Trophoblast cell (in vitro differentiated cells and primary cell): ENCODE measurements at regions not wholly inside any gene's neighbourhood (a gene's known extent, or its start where the extent isn't known, plus 50 kb on each side); places are given as distances from the start of the nearest gene placed in this dataset.

ENCODE experiments used
- DNase-seq, 2 donors: peaks; one replicate each; pipeline ENCODE4 v3.0.0-alpha.2; 2016
- H2AFZ ChIP-seq: 2 replicates; pipeline ENCODE4 v1.6.1; 2013; ENCODE audit warnings: low read length, moderate library complexity, mild to moderate bottlenecking; ENCODE audit not compliant: insufficient read depth, poor library complexity
- H2AK5ac ChIP-seq: 2 replicates; pipeline ENCODE4 v1.6.1; 2013; ENCODE audit warnings: mild to moderate bottlenecking, low read length
- H2BK120ac ChIP-seq: 2 replicates; pipeline ENCODE4 v1.6.1; 2013; ENCODE audit warnings: low read length, mild to moderate bottlenecking, moderate library complexity; ENCODE audit not compliant: insufficient read depth, poor library complexity
- H2BK12ac ChIP-seq: 2 replicates; pipeline ENCODE4 v1.6.1; 2013; ENCODE audit warnings: mild to moderate bottlenecking, low read length, moderate library complexity
- H2BK5ac ChIP-seq: 2 replicates; pipeline ENCODE4 v1.6.1; 2013; ENCODE audit warnings: low read length, low read depth, moderate library complexity, mild to moderate bottlenecking; ENCODE audit not compliant: poor library complexity
- H3K14ac ChIP-seq: 2 replicates; pipeline ENCODE4 v1.6.1; 2013; ENCODE audit warnings: mild to moderate bottlenecking, low read length
- H3K18ac ChIP-seq: 2 replicates; pipeline ENCODE4 v1.6.1; 2013; ENCODE audit warnings: mild to moderate bottlenecking, low read length
- H3K23ac ChIP-seq: 2 replicates; pipeline ENCODE4 v1.6.1; 2013; ENCODE audit warnings: low read length
- H3K27ac ChIP-seq: 2 replicates; pipeline ENCODE4 v1.5.1; 2013; ENCODE audit warnings: low read depth, mild to moderate bottlenecking, inconsistent platforms, low read length, moderate library complexity
- H3K27me3 ChIP-seq: 2 replicates; pipeline ENCODE4 v1.6.1; 2013; ENCODE audit warnings: inconsistent platforms, mild to moderate bottlenecking, low read length, moderate library complexity; ENCODE audit not compliant: insufficient read depth
- H3K36me3 ChIP-seq, 2 experiments: 1 replicate in 1 of 2; 2 replicates in 1 of 2; pipeline ENCODE4 v1.6.1; 2013; ENCODE audit warnings: low read length in 2 of 2, mild to moderate bottlenecking in 2 of 2, moderate library complexity in 1 of 2; ENCODE audit not compliant: insufficient read depth in 2 of 2, control insufficient read depth in 1 of 2
- H3K4ac ChIP-seq: 2 replicates; pipeline ENCODE4 v1.6.1; 2013; ENCODE audit warnings: low read depth, mild to moderate bottlenecking, low read length, moderate library complexity
- H3K4me1 ChIP-seq, 2 experiments: 1 replicate in 1 of 2; 2 replicates in 1 of 2; pipeline ENCODE4 v1.6.1; 2013; ENCODE audit warnings: low read length in 2 of 2, mild to moderate bottlenecking in 2 of 2, moderate library complexity in 1 of 2; ENCODE audit not compliant: insufficient read depth in 2 of 2, control insufficient read depth in 1 of 2
- H3K4me2 ChIP-seq: 2 replicates; pipeline ENCODE4 v1.6.1; 2013; ENCODE audit warnings: inconsistent platforms, mild to moderate bottlenecking, low read length, moderate library complexity
- H3K4me3 ChIP-seq: 2 replicates; pipeline ENCODE4 v1.5.1; 2013; ENCODE audit warnings: mild to moderate bottlenecking, low read depth, low read length, inconsistent platforms
- H3K79me1 ChIP-seq: one replicate; pipeline ENCODE4 v1.6.1; 2013; ENCODE audit warnings: low read length
- H3K79me2 ChIP-seq: 2 replicates; pipeline ENCODE4 v1.6.1; 2013; ENCODE audit warnings: low read length, mild to moderate bottlenecking; ENCODE audit not compliant: control insufficient read depth, insufficient read depth, poor library complexity
- H3K9ac ChIP-seq: 2 replicates; pipeline ENCODE4 v1.6.1; 2013; ENCODE audit warnings: mild to moderate bottlenecking, low read length
- H3K9me3 ChIP-seq: 2 replicates; pipeline ENCODE4 v1.6.1; 2013; ENCODE audit warnings: low read depth, mild to moderate bottlenecking, control low read depth, inconsistent platforms, low read length; ENCODE audit not compliant: insufficient read depth
- H4K12ac ChIP-seq: 2 replicates; pipeline ENCODE4 v1.6.1; 2013; ENCODE audit warnings: low read depth, mild to moderate bottlenecking, low read length, moderate library complexity
- H4K8ac ChIP-seq: 2 replicates; pipeline ENCODE4 v1.6.1; 2013; ENCODE audit warnings: low read depth, mild to moderate bottlenecking, low read length, moderate library complexity
- H4K91ac ChIP-seq: one replicate; pipeline ENCODE4 v1.6.1; 2013; ENCODE audit warnings: low read depth, mild to moderate bottlenecking, low read length, moderate library complexity
- WGBS: extraction: QIAGEN DNeasy Blood & Tissue Kit; methylation state at CpG from one replicate; pipeline ENCODE4 v1.1.7; 2013; ENCODE audit warnings: missing lambda C conversion rate; ENCODE audit not compliant: insufficient read length, insufficient coverage; ENCODE audit errors: extremely low coverage; 5-methylcytosine and 5-hydroxymethylcytosine counted together

DNA sequence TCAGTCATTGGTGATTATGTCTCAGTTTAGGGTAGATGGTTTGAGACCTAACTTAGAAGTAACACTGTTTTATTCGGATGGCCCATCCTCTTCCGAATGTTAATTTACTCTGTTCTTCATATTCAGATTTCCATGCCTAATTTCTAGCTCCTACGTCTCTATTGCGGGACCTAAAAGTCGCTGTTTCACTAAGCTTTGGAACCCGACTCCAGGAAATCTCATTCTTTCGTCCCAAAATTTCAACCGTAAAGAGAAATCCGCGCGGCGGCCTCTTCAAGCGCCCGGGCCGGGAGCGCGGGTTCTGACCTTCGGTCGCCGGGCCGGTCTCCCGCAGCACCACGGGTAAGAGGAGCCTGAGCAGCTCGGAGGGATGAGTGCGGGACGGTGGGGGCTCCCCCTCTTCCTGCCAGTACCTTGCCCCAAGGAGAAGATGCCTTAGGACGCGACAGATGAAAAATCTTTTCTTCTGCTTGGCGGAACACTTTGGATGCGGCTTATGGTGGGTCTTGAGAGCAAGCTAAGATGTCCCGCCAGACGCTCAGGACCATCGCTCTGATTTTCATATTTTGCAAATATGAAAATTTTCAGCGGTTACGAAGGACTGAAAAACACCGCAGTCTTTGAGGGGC lies 128.7 kb downstream of the PPIAL4G start:
- no peak for DNase-seq
- Histone ChIP-seq H3K18ac (no peak overlapping the region), H2AFZ (no peak overlapping the region), H2BK12ac (no peak overlapping the region), H3K27ac (no peak overlapping the region), H2BK5ac (no peak overlapping the region), H4K12ac (no peak overlapping the region), H3K36me3 (no peaks in the 10 kb centered on the region), H3K9me3 (no peaks in the 10 kb centered on the region), H3K9ac (no peak overlapping the region), H3K4me3 (no peak overlapping the region), H3K14ac (no peak overlapping the region), H4K91ac (no peak overlapping the region), H3K79me1 (no peaks in the 10 kb centered on the region), H3K79me2 (no peaks in the 10 kb centered on the region), H4K8ac (no peak overlapping the region), H3K4me2 (no peak overlapping the region), H3K23ac (no peak overlapping the region), H3K4me1 (no peaks in the 10 kb centered on the region), H2BK120ac (no peak overlapping the region), H3K4ac (no peak overlapping the region), H3K27me3 (peaks cover 3% of the 10 kb centered on the region), H2AK5ac (no peak overlapping the region)
- WGBS = no CpG with 5 or more reads among the region's 36 CpGs

DNA sequence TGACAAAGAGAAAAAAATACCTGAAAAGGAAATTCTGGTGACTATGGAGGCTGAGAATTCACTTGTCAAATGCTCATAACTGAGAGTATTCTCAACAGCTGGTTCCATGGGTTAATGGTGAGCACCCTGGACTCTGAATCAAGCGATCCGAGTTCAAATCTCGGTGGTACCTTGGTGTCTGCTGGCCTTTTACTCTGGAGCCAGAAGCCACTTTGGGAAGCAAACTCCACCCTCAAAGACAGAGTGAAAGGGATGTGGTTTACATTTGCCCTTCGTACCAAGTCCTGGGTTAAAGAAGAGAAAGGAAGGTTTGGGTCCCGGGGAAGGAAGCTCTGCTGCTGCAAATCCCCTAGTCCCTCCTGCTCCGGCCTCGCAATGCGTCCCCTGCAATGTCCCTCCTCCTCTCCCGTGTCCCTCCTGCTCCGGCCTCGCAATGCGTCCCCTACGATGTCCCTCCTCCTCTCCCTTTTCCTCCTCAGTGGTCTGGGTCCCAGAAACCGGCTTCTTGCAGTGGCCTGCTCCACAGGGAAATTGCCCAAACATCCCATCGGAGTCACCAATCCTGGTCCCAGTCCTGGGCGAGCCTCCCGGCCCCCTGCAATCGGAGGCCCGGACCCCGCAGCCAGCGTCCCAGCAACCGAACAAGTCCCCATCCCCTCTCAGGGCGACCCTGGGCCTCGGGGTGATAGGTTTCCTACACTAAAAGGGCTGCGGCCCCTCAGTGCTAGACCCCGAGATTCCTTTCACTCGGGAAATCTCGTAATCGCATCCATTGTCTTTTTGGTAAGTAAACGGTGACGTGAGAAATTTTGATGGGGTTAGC lies 129.4 kb downstream of the PPIAL4G start:
- Histone ChIP-seq H3K27ac (no peak overlapping the region), H3K79me1 (no peaks in the 10 kb centered on the region), H3K4ac (no peak overlapping the region), H3K23ac (no peak overlapping the region), H2AK5ac (no peak overlapping the region), H4K91ac (no peak overlapping the region), H4K8ac (no peak overlapping the region), H3K9ac (no peak overlapping the region), H3K4me1 (no peaks in the 10 kb centered on the region), H3K27me3 (peaks cover 3% of the 10 kb centered on the region), H2BK12ac (no peak overlapping the region), H3K9me3 (no peaks in the 10 kb centered on the region), H3K14ac (no peak overlapping the region), H3K18ac (no peak overlapping the region), H3K4me2 (no peak overlapping the region), H3K4me3 (no peak overlapping the region), H2BK5ac (no peak overlapping the region), H4K12ac (no peak overlapping the region), H2AFZ (no peak overlapping the region), H3K36me3 (no peaks in the 10 kb centered on the region), H2BK120ac (no peak overlapping the region), H3K79me2 (no peaks in the 10 kb centered on the region)
- no peak for DNase-seq
- no CpG with 5 or more reads among the region's 31 CpGs for WGBS

DNA sequence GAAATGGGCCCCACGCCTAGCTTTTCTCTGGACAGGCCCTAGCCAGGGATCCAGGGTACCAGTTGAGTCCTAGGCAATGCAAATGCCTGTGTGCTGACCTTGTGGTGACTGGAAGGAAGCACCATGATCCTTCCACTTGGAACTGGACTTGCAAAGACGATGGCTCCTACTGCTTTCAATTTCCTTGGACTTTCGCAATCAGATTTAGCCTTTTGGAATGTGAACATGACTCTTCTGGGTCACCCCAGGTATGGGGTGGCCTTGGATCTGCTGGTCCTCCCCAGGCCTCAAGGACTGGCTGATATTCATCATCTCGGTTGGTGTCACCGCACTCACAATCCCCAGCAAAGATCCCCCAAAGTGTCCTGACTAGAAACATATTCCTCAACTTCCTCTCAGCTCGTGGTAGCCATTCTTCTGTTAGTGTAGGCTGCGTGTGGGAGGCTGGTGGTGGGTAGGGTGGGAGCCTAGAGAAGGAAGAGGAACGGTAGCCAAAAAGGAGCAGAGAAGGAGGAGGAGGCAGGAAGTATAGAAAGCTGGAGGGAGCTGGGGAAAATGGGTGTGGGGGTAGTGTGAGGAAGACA lies 130.5 kb downstream of the PPIAL4G start:
- no peak overlapping the region for H2BK12ac ChIP-seq
- no peak overlapping the region for H3K14ac ChIP-seq
- H2BK120ac ChIP-seq = no peak overlapping the region
- H2AFZ ChIP-seq = no peak overlapping the region
- H3K23ac ChIP-seq = no peak overlapping the region
- no peak overlapping the region for H3K9ac ChIP-seq
- H4K91ac ChIP-seq = no peak overlapping the region
- no peak overlapping the region for H4K12ac ChIP-seq
- no peak for DNase-seq
- no peak overlapping the region for H3K4me3 ChIP-seq
- H2BK5ac ChIP-seq = no peak overlapping the region
- no peak overlapping the region for H2AK5ac ChIP-seq
- H3K4me1 ChIP-seq = no peaks in the 10 kb centered on the region
- H3K27ac ChIP-seq = no peak overlapping the region
- H3K36me3 ChIP-seq = no peaks in the 10 kb centered on the region
- H3K4me2 ChIP-seq = no peak overlapping the region
- H3K27me3 ChIP-seq = peaks cover 3% of the 10 kb centered on the region
- H3K4ac ChIP-seq = no peak overlapping the region
- H3K79me2 ChIP-seq = no peaks in the 10 kb centered on the region
- no CpG with 5 or more reads among the region's 8 CpGs for WGBS
- no peaks in the 10 kb centered on the region for H3K79me1 ChIP-seq
- no peak overlapping the region for H3K18ac ChIP-seq
- no peaks in the 10 kb centered on the region for H3K9me3 ChIP-seq
- H4K8ac ChIP-seq = no peak overlapping the region

DNA sequence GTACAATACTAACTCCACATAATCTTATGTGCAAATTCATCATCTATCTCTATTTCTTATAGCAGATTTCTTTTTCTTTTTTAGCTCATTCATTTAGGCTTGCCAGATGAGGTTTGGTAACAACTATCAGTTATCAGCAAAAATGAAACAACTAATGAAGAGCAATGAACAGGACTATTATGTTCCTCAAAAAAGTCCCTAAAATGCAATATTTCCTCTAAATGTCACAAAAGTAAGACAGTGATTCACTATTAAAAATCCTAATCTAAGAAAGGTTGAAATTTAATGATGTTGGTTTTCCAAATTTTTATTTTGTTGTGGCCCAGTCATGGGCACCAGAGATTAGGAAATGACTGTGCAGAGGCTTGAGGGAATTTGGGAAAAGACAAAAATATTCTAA lies 135.3 kb downstream of the PPIAL4G start:
- H3K4ac ChIP-seq = no peak overlapping the region
- no peak overlapping the region for H3K23ac ChIP-seq
- no peaks in the 10 kb centered on the region for H3K36me3 ChIP-seq
- no peaks in the 10 kb centered on the region for H3K79me2 ChIP-seq
- no peak overlapping the region for H3K18ac ChIP-seq
- no peaks in the 10 kb centered on the region for H3K9me3 ChIP-seq
- no peaks in the 10 kb centered on the region for H3K27me3 ChIP-seq
- H4K12ac ChIP-seq = no peak overlapping the region
- H2AK5ac ChIP-seq = no peak overlapping the region
- H2BK120ac ChIP-seq = no peak overlapping the region
- H3K14ac ChIP-seq = no peak overlapping the region
- H3K4me2 ChIP-seq = no peak overlapping the region
- H4K91ac ChIP-seq = no peak overlapping the region
- H2BK5ac ChIP-seq = no peak overlapping the region
- peaks cover 0 to 3% of the 10 kb centered on the region in 2 experiments for H3K4me1 ChIP-seq
- no peak overlapping the region for H2BK12ac ChIP-seq
- H3K9ac ChIP-seq = no peak overlapping the region
- no peak for DNase-seq
- H3K4me3 ChIP-seq = no peak overlapping the region
- H3K27ac ChIP-seq = no peak overlapping the region
- H3K79me1 ChIP-seq = no peaks in the 10 kb centered on the region
- H2AFZ ChIP-seq = no peak overlapping the region
- H4K8ac ChIP-seq = no peak overlapping the region
